Testis (tissue), 2 donors: ENCODE measurements at regions not wholly inside any gene's neighbourhood (a gene's known extent, or its start where the extent isn't known, plus 50 kb on each side); places are given as distances from the start of the nearest gene placed in this dataset.

Experiments used
- DNase-seq: peaks from one replicate; pipeline ENCODE4 v3.0.0-alpha.2; 2019
- H3K27ac ChIP-seq, 2 donors: fragments of 200-600 bp; sonication (generic); one replicate each; pipeline ENCODE4 v1.5.1; 2019
- H3K27me3 ChIP-seq: fragments of 200-600 bp; sonication (generic); one replicate; pipeline ENCODE4 v1.5.1; 2019
- H3K36me3 ChIP-seq: fragments of 200-600 bp; sonication (generic); one replicate; pipeline ENCODE4 v1.5.1; 2017; ENCODE audit warnings: low read depth; ENCODE audit errors: missing control alignments
- H3K4me1 ChIP-seq: fragments of 200-600 bp; sonication (generic); one replicate; pipeline ENCODE4 v1.5.1; 2019
- H3K4me3 ChIP-seq, 2 donors: fragments of 200-600 bp; sonication (generic); one replicate each; pipeline ENCODE4 v1.5.1; 2017 to 2019
- H3K9me3 ChIP-seq: fragments of 200-600 bp; sonication (generic); one replicate; pipeline ENCODE4 v1.5.1; 2017
- POLR2A ChIP-seq: fragments of 450-650 bp; IDR thresholded peaks from one replicate; pipeline ENCODE4 v1.6.1; 2017; ENCODE audit warnings: antibody characterized with exemption, mild to moderate bottlenecking, moderate library complexity
- WGBS, 2 donors: methylation state at CpG; one replicate each; pipeline ENCODE4 v1.1.5; 2018; 5-methylcytosine and 5-hydroxymethylcytosine counted together
- intact Hi-C: fragments of 100-400 bp; cut with DNase I; formaldehyde crosslinking; loops from one replicate; pipeline ENCODE4 v1.15.1; 2023; ENCODE audit warnings: low total_unique reads
- TF ChIP-seq, protein P1 (sequence below), 3 experiments: fragments of 450-650 bp in 2 of 3; fragments of 200-600 bp in 1 of 3; sonication (generic) in 1 of 3; IDR thresholded peaks; one replicate each; pipeline ENCODE4 v1.5.1; 2016 to 2019; ENCODE audit warnings: antibody characterized with exemption in 3 of 3, mild to moderate bottlenecking in 2 of 3, moderate library complexity in 1 of 3

DNA sequence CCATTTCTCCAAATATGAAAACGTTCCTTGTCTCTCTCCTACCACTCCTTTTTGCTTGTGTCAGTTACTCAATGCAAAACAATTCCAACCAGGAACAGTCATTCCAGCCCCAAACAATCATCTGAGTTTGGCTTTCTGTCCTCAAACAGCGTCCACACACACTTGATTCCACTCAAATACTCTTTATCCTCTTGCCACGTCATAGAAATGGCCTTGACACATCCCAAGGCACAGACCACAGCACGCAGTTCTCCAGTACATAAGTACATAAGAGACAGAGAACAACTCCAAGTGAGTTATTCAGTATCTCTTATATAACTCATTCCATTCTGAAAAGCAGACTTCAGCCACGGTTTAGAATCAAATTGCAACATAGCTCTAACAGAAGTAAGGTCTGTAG is 299.2 kb downstream of the RPS29 start:
- DNase-seq, result no peak
- no peaks in the 10 kb centered on the region for H3K9me3 ChIP-seq
- no peak overlapping the region for H3K27ac ChIP-seq
- WGBS, 2 donors, result 59 to 68% methylated on average over 5 of the region's 5 CpGs
- H3K4me1 ChIP-seq, result no peaks in the 10 kb centered on the region
- TF ChIP-seq POLR2A, result no peak
- TF ChIP-seq, protein P1, sequence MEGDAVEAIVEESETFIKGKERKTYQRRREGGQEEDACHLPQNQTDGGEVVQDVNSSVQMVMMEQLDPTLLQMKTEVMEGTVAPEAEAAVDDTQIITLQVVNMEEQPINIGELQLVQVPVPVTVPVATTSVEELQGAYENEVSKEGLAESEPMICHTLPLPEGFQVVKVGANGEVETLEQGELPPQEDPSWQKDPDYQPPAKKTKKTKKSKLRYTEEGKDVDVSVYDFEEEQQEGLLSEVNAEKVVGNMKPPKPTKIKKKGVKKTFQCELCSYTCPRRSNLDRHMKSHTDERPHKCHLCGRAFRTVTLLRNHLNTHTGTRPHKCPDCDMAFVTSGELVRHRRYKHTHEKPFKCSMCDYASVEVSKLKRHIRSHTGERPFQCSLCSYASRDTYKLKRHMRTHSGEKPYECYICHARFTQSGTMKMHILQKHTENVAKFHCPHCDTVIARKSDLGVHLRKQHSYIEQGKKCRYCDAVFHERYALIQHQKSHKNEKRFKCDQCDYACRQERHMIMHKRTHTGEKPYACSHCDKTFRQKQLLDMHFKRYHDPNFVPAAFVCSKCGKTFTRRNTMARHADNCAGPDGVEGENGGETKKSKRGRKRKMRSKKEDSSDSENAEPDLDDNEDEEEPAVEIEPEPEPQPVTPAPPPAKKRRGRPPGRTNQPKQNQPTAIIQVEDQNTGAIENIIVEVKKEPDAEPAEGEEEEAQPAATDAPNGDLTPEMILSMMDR (IDR thresholded peaks at IDR 0.05), result no peak
- H3K4me3 ChIP-seq, result no peak overlapping the region
- intact Hi-C loops, result no loop called here
- no peaks in the 10 kb centered on the region for H3K36me3 ChIP-seq
- H3K27me3 ChIP-seq, result no peaks in the 10 kb centered on the region

DNA sequence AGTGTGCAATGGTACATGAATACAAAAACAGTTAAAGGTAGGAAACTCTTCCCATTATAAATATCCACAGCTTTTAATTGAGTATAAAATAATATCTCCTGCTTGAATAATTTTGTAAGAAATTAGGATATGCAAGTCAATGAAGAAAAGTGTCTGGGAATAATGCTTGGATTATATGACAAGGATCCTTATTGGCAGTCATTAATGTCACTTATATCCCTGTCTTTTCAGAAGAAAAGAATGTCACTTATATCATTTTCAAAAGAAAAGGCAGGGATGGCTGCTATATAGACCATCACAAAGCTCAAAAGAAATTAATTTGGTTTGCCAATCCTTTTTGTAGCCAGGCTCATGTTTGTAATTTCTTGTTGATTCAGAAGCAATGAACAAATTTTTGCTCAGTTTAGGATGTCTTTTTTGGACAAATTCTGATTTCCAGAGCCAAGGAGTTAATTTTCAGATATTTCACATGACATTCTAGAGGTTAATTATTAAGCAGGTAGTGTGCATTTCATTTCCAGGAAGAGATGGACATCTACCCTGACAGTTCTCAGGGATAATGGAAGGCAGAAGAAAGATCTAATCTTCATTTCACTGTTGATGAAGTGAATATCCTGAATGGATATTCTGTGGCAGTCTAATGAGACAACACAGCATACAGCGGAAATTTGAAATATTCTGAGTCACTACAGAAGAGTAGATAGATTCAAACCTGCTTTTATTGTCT is 299.8 kb downstream of the RPS29 start:
- Histone ChIP-seq H3K27ac (no peak overlapping the region), H3K4me1 (no peaks in the 10 kb centered on the region), H3K9me3 (no peaks in the 10 kb centered on the region), H3K36me3 (no peaks in the 10 kb centered on the region), H3K27me3 (no peaks in the 10 kb centered on the region), H3K4me3 (no peak overlapping the region)
- no peak for TF ChIP-seq POLR2A
- TF ChIP-seq, protein P1 (IDR thresholded peaks at IDR 0.05), result no peak
- 89 to 92% methylated on average over 1 of the region's 1 CpG for WGBS, 2 donors
- intact Hi-C loops, result no loop called here
- no peak for DNase-seq

DNA sequence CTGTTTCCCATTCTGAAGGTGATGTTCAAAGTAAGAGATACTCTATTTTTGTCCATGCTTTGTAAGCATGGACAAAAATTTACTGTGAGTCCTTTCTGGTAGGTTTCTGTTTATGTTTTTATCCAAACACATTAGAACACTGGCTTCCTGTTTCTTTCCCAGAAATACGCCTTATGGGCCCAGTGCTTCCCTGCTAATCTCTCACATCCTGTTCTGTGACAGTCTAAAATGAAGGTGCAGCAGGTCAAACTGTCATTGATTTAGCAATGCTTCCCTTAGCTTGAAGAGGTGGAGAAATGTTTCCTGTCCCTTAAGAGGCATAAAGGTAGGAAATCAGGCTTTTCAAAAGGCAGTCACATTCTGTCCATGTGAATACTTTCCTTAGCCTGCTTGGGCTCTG is 305.6 kb downstream of the RPS29 start:
- DNase-seq, result no peak
- H3K27ac ChIP-seq, result no peak overlapping the region
- no peaks in the 10 kb centered on the region for H3K9me3 ChIP-seq
- 48 to 73% methylated on average over 1 of the region's 1 CpG for WGBS, 2 donors
- H3K27me3 ChIP-seq, result no peaks in the 10 kb centered on the region
- intact Hi-C loops, result no loop called here
- TF ChIP-seq, protein P1 (IDR thresholded peaks at IDR 0.05), result no peak
- no peak for TF ChIP-seq POLR2A
- no peaks in the 10 kb centered on the region for H3K4me1 ChIP-seq
- no peak overlapping the region for H3K4me3 ChIP-seq
- no peaks in the 10 kb centered on the region for H3K36me3 ChIP-seq

DNA sequence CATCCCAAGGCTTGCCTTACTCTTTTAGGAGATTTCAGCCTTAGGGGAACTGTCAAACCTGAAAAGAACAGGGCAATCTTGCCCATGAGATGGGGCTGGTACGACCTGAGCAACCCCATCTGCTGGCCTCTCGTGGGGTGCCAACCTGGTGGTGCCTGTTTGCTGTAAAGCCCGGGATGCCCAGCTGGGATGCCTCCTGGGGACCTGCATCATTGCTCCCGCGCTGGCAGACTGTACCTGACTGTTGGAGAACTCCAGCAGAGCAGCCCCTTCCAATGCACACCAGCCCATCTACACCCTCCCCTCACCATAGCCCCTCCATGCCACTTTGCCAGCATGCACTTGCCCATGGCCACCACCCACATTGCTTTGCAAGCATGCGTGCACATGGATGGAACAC is 335.7 kb downstream of the RPS29 start:
- 92 to 100% methylated on average over 1 to 6 of the region's 6 CpGs for WGBS, 2 donors
- H3K9me3 ChIP-seq, result no peaks in the 10 kb centered on the region
- no peaks in the 10 kb centered on the region for H3K4me1 ChIP-seq
- no peak for DNase-seq
- intact Hi-C loops, result no loop called here
- TF ChIP-seq, protein P1 (IDR thresholded peaks at IDR 0.05), result no peak
- no peak for TF ChIP-seq POLR2A
- no peaks in the 10 kb centered on the region for H3K36me3 ChIP-seq
- H3K27ac ChIP-seq, result no peak overlapping the region
- H3K4me3 ChIP-seq, result no peak overlapping the region
- H3K27me3 ChIP-seq, result no peaks in the 10 kb centered on the region

DNA sequence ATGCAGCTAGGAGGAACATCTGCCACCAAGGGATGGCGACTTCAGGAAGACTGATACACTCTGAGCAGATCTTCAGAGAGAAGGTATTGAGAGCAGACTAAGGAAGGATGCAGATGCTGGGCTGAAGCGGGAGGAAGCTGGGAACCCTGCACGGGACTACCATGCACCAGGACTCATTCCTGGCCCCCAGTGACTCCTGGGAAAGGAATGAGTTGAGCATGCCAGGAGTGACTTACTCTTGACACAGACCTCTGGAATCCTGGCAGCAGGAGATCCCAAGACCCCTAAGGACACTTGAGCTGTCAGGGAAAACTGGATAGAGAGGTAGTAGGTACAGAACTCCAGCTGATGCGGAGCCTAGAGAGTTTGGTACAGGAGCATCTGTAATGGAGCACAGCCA is 336.1 kb downstream of the RPS29 start:
- TF ChIP-seq POLR2A, result no peak
- TF ChIP-seq, protein P1 (IDR thresholded peaks at IDR 0.05), result no peak
- Histone ChIP-seq H3K4me3 (no peak overlapping the region), H3K4me1 (no peaks in the 10 kb centered on the region), H3K27ac (no peak overlapping the region), H3K27me3 (no peaks in the 10 kb centered on the region), H3K9me3 (no peaks in the 10 kb centered on the region), H3K36me3 (no peaks in the 10 kb centered on the region)
- WGBS, 2 donors, result 90 to 94% methylated on average over 3 to 4 of the region's 4 CpGs
- intact Hi-C loops, result no loop called here
- DNase-seq, result no peak
